ENCODE measurements at regions not wholly inside any gene's neighbourhood (a gene's known extent, or its start where the extent isn't known, plus 50 kb on each side); places are given as distances from the start of the nearest gene placed in this dataset.

- TF ChIP-seq, protein P1, sequence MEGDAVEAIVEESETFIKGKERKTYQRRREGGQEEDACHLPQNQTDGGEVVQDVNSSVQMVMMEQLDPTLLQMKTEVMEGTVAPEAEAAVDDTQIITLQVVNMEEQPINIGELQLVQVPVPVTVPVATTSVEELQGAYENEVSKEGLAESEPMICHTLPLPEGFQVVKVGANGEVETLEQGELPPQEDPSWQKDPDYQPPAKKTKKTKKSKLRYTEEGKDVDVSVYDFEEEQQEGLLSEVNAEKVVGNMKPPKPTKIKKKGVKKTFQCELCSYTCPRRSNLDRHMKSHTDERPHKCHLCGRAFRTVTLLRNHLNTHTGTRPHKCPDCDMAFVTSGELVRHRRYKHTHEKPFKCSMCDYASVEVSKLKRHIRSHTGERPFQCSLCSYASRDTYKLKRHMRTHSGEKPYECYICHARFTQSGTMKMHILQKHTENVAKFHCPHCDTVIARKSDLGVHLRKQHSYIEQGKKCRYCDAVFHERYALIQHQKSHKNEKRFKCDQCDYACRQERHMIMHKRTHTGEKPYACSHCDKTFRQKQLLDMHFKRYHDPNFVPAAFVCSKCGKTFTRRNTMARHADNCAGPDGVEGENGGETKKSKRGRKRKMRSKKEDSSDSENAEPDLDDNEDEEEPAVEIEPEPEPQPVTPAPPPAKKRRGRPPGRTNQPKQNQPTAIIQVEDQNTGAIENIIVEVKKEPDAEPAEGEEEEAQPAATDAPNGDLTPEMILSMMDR (IDR thresholded peaks at IDR 0.05), result no peak
- TF ChIP-seq POLR2A (IDR thresholded peaks at IDR 0.05), result no peak
Measured at GRCh38 chr2:120441744-120442471, 96.0 kb downstream of the INHBB start.
